ENCODE measurements at regions not wholly inside any gene's neighbourhood (a gene's known extent, or its start where the extent isn't known, plus 50 kb on each side); places are given as distances from the start of the nearest gene placed in this dataset.

DNA sequence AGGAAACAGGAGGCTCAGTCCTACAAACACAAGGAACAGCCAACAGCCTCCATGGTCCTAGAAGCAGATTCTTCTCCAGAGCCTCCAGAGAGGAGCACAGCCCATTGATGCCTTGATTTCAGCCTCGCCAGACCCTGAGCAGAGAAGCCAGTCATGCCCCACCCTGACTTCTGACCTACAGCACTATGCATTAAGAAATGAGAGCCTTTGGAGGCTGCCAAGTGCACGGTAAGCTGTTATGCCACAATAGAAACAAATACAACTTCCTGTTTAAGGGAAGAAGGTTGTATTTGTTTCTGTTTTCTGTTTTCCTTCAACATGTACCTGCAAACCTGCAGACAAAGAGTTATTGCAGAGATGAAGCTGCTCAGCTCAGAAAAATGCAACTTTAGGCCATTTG is 181.3 kb upstream of the AGAP1 start:
- no peak for DNase-seq

DNA sequence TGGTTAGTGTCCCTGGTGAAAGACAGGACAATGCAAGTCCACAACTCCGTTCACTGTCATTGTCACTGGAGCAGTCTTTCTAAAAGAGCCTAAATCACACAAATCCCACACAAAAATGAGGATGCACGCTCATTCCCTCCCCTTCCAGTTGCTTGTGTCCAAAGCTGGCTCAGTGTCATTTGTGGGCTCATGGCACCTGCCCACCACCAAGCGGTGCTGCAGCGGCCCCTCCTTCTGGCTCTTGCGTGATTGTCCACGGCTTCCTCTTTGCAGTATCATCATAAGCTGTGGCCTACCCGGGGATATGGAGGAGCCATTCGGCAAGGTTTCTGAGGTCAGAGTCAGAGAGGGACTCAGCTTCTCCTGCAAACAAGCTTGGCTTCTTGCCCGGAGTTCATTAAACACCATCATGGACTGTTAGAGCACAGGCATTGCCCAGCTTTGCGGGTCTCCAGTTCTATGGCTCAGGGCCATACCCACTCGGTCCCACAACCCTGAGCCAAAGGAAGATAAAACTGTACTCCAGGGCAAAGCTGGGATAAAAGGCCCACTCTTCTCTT is 179.4 kb upstream of the AGAP1 start:
- no peak for DNase-seq

DNA sequence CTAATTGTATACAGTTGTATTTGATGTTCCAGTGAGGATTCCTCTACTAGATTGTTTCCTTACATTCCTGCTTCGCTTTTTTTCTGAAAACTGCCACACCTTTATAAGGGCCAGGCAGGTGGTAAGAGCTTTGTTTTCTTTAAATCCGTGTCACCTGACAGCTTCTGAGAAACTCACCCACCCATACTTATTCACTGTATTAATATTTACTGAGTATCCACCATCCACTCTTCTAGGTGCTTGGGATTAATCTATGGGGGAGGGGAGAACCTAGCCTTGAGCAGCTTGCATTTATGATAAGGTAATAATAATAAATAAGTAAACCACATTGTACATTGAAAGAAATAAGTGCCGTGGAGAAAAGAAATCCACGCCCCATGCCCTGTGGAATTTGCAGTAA is 174.7 kb upstream of the AGAP1 start:
- no peak for DNase-seq

DNA sequence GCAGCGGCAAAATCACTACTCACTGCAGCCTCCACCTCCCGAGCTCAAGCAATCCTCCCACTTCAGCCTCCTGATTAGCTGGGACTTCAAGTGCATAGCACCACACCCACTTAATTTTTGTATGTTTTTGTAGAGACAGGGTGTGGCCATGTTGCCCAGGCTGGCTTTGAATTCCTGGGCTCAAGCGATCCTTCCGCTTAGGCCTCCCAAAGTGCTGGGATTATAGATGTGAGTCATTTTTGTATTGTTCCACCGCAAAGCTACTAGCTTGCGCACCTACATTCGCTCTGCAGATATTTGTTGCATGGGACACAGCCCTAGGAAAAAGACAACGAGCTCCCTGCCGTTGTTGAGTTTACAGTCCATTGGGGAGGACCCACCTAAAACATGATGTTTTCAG is 173.5 kb upstream of the AGAP1 start:
- no peak for DNase-seq

DNA sequence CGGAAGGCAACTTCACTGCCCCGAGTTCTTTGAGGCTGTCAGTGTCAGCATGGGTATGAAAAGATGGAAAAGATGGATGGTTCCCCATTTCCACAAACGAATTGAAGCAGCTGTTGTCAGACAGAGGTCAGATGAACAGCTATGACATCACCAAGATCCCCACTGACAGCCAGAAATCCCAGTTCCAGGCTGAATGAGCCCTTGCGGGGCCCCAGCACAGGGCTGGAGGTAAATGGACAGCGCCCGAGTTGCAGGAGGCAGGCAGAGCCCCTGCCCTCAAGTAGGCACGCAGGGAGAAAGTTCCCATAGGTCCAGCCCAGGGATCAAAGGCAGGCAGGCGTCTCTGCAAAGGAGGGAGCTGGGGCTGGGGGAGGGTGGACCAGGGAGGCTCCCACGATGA is 169.5 kb upstream of the AGAP1 start:
- no peak for DNase-seq

DNA sequence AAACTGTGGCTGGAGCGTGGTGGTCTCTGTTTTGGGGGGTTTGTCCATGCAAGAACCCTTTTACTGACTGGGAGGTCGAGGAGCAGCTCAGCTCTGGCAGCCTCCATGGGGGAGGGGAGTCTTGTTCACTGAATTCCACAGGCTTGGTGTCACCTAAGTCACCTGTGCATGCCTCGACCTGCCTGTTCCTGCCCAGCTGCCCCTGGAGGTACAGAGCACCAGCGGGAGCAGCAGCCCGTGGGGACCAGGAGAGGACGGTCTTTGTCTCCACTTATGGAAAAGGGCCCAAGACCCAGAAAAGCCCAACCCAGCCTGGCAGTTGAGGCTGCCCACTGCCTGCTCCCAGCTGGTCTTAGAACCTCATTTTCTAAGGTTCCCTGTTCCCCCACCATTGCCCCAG is 168.7 kb upstream of the AGAP1 start:
- DNase-seq, result no peak

DNA sequence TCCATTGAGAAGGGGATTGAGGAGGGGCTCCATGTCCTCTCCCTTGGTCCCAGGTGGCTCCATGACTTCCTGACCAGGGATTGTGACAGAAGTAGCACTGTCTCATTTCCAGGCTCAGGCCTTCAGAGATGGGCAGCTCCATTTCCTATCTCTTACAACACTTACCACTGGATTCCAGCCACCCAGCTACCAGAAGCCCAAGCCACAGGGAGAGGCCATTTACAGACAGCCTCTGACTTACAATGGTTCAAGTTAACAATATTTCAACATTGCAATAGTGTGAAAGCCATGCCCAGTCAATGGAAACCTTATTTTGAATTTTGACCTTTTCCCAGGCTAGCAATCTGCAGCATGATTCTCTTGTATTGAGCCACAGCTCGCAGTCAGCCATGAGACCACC is 164.9 kb upstream of the AGAP1 start:
- no peak for DNase-seq

DNA sequence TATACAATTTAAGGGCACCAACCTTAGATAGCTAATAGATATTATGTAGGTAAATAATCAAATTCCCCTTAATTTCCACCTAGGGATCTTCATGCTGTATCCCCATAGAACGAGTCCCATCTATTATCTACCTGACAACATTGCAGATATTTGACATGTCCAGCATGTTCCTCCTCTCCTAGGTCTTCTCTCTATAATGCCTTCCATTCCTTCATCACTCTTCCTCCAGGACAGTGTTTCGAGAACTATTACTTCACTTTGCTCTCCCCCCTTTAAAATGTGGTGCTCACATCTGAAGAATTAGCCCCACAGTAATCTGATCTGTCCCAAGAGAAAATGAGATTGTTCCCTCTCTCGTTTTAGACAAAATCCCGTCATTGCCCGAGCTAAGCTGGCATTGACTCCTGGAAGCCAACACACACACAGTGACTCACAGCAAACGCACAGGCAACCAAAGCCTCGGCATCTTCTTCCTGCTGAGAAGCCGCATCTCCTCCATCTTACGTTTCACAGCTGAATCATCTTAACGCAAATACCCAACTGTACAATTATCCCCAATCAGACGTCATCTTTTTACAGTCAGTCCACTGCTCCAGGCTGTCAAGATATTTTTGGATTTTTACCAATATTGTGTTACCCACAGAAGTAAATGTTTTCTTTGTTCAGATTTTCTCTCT is 162.9 kb upstream of the AGAP1 start:
- no peak for DNase-seq

DNA sequence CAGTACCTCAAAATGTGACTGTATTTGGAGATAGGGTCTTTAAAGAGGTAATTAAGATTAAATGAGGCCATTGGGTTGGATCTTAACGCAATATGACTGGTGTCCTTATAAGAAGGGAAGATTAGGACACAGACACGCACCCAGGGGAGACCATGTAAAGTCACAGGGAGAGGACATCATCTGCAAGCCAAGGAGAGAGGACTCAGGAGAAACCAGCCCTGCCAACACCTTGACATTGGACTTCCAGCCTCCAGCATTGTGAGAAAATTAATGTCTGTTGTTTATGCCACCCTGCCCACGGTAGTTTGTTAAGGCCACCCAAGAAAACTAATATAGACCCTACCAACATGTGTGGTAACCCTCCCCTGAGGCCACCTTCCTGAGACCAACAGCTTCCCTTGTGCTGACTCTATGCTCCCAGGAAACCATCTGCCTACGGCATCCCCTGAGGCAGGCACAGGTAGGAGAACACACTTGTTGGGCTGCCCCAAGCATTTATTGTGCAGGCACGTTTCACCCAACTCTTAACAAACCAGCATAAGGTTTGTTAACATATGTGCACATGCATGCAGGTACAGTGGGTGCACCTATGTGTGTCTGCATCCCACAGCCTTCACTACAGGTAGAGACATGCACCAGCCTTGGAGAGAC is 161.5 kb upstream of the AGAP1 start:
- no peak for DNase-seq

DNA sequence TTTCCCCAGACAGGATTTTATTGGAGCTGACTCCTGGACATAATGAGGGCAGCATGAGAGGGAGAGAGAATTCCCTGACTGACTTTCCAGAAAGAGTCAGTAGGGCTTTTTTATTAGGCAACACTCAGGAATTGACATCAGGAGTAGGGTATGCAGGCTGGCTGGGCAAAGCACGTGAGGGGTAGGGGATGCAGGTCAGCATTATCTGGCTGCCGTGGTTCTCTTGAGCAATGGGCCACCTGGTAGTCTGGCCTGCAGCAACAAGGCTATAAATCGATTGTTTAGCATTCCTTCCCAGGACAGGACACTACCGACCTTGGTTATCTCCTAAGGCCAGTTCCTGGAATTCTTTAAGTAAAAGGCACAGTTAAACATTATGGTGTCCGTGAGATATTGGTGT is 160.8 kb upstream of the AGAP1 start:
- no peak for DNase-seq

DNA sequence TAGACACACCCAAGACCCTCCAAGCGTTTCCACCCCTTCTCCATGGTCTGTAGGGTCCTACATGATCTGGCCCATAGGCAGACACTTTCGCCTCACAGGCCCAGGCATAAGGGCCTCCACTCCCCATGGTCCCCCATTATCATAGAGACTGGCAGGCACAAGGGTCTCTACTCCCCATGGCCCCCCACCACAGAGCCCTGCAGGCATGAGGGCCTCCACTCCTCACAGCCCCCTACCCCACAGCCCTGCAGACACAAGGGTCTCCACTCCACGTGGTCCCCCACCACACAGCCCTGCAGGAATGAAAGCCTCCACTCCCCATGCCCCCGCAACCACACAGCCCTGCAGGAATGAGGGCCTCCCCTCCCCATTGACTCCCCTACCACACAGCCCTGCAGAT is 159.7 kb upstream of the AGAP1 start:
- no peak for DNase-seq

DNA sequence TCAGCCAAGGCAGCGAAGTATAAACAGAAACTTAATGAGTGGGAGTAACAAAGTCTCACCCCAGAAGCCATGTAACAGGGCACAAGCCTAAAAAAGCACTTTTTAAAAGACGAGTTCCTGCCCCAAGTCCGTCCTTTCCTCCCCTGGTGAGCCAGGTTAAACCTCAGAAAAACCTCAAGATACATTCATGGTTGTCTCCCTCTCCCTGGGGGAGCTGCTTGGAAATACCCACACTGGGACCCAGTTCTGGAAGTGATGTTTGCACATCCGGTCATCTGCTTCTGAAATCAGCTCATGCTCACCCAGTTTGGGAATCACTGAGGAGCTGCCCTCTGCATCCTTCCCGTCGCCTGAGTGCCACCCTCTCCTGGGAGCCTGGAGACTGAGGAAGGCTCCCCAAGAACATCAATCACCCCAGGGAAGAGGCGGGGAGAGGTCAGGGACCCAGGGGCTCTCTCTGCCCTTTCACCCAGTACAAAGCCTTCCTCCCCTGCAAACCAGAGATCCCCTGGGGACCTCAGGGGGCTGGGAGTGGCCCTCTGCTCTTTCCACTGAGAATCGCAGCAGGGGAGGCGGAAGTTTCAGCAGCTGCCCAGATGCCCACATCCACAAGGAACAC is 150.6 kb upstream of the AGAP1 start:
- no peak for DNase-seq

DNA sequence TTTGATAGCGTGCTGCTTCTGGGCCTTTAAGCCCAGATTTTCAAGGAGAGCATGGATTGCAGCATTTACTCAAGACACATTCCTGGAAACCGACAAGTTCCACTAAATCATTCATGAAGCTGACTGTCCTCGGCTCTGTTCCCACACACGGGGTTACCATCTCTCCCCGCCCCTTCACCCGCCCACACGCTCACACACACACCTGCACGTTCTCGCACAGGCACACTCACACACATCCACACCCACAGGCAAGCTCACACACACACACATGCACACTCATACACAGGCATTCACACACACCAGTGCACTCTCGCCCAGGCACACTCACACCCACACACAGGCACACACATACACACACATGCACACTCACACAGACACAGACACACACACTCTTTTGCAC is 150.0 kb upstream of the AGAP1 start:
- DNase-seq, result no peak

DNA sequence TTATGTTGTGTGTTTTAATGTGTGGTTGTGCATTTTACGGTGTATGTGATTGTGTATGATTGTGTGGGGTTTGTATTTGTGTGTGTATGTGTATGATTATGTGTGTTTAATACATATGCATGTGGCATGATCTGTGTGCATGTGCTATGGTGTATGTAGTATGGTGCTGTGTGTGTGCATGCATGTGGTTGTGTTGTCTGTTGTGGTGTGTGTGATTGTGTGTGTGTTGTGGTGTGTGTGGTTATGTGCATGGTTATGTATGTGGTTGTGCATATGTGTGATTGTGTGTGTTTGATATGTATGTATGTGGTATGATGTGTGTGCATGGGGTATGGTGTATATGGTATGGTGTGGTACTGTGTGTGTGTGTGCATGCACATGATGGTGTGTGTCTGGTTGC is 148.1 kb upstream of the AGAP1 start:
- DNase-seq, result no peak

DNA sequence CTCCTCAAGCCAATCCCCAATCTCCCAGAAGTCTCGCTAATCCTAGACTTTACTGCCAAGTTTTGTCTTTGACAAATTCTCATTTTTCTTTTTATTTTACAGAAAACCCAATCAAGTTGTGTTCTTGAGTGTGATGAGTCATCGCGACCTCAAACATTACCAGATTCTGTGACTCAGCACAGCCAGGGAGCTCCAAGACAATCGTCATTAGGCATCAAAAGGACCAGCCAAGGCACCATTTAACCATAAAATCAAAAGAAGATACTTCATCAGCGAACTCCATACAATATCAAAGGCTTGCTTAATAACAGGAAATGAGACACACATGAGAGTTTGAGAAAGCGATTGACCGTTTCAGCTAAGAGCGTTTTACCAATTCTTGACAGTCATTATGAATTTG is 146.2 kb upstream of the AGAP1 start:
- DNase-seq, result peak; percentile 4

DNA sequence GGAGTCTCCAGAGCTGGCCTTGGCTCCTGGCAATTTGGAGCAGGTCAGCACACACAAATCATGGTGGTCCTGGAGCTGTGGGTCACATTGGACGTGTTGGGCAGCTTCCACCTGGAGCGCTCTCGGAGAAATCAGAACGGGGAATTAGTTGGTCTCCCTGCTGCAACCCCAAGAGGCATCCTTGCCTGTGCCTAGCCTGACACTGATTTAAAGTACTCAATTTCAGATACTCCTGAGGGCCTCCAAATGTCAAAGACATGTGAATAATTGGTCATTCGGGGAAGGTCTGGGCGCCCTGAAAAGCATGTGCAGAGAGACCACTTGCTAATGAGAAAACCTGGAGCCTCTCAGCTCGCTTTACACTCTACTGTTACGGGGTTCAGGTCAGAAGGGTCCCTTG is 145.5 kb upstream of the AGAP1 start:
- no peak for DNase-seq

DNA sequence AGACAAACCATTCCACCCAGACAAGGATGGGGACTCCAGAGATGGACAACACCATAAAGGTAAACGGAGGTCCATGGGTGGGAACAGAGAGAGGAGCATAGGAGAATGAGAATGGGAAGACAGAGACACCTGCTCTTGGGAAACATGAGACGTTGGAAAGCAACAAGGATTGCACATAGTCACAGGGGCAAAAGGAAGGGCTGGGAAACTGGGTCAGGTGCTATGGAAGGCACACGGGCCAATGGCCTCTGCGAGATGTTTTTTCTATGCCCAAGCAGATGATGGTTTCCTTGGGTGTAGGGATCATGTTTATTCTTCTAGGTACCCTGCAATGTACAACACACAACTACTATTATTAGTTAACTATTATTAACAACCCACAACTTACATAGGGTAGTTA is 143.6 kb upstream of the AGAP1 start:
- DNase-seq, result no peak

DNA sequence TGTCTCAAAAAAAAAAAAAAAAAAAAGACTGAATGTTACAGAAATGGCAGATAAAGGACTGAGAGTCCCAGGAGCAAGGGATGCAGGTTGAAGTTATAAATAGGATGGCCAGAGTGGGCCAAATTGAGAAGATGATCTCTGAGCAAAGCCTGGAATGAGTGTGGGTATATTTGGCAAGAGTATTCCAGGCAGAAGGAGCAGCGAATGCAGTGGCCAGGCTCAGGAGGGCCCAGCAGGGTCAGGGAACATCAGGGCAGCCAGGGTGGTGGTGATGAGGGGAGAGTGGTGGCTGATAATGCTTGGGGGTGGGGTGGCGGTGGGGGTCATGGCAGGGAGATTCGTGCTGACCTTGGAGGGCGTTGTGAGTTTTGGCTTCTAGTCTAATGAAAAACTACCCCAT is 141.3 kb upstream of the AGAP1 start:
- DNase-seq, result no peak

DNA sequence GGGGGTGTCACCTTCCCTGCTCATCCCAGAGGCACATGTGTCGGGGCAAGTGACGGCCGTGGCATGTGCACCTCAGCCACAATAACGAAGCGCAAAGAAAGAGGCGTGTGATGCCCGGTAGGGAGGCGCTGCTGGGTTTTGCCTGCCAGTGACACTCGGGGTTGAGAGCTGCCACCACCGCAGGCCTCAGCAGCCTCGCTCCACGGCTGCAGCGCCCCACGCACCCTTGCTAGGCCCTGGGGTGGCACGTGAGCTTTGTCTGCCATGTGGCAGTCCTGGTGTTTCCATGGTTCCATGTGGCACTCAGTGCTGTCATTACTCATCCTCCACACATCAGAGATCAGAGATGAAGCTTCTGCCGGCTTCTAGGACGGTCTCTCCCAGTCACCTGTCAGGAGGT is 136.0 kb upstream of the AGAP1 start:
- no peak for DNase-seq

DNA sequence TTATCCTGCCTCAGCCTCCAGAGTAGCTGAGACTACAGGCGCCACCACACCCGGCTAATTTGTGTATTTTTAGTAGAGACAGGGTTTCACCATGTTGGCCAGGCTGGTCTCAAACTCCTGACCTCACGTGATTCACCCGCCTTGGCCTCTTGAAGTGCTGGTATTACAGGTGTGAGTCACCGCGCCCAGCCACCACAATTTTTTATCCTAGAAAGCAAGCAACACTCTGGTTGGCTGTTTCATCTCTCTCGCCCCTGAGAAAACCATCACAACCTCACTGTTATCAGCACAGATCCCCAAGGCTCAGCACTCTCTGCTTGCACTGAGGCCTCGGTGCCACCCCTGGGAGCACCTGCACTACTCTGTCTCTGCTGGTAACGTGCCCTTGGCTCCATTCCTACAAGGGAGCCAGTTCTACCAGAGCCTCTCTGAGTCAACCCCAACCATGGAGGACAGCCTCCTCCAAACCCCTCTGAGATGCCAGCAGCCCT is 134.8 kb upstream of the AGAP1 start:
- DNase-seq, result no peak

DNA sequence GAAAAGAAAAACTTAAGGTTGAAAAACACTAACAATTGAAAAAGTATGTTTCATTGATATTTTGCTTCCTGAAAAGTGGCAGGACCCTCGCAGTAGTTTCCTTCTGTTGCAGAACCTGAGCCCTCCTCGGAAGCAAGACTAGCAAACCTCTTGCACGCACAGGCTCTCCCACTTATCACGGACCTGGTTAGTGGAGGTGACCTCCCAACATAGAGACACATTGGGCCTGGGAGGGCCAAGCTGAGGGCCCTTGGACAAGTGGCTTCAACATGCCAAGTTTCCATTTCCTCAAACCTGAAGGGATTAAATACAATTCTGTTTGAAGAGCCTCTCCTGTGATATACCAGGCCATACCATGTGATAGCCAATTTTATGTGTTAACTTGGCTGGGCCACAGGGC is 133.4 kb upstream of the AGAP1 start:
- DNase-seq, result no peak

DNA sequence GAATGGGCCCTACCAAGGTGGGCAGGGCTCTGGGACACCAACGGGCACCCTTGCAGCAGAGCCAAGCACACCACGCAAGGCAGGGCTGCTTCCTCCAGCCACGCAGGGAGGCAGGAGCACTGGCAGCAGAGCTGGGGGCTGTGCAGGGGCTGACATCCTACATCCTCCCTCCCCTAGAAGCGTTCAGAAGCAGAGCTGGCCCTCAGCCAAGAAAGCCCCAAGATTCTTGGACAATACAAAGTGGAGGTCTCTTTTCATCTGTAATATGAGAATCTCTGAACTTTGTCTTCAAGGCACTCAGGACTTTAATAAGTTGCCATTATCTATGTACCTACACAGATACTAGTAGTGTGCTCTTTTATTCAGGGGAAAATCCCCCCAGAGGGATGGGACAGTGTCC is 128.1 kb upstream of the AGAP1 start:
- no peak for DNase-seq

DNA sequence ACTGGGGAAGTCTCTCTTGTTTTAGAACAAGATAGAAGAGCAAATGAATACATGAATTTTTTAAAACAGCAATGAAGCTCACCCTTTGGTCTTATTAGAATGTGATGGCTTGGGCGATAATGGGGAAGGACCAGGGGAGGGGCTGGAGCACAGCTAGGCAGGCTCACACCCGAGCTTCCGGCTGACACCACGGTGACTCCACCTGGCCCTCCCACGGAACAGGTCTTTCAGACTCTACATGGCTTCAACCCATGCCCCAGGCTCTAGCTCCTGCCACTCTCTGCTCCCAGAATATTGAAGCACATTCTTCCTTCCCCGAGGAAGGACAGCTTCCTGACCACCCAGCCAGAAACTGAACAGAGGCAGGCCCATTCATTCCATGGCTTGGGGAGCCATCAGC is 127.5 kb upstream of the AGAP1 start:
- no peak for DNase-seq

DNA sequence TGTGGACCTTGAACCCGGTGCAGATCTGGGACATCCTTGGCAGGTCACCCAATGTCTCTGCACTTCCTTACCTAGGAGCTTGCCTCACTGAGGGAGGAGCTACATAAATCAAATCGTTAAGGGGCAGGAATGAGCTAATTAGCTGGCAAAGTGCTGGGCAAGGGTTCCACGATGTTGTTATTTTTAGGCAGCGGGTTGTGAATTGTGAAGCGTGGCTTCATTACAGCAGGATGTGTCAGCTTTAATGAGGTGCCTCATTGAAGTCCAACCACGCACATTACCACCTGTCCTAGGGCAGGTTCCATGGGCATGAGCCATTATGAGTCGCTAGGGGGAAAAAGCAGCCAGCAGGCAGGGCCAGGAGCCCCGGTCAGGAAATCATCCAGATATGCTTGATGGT is 127.0 kb upstream of the AGAP1 start:
- no peak for DNase-seq

All from OCI-M1 (cell line).